Ishikawa (cell line): ENCODE measurements at regions not wholly inside any gene's neighbourhood (a gene's known extent, or its start where the extent isn't known, plus 50 kb on each side); places are given as distances from the start of the nearest gene placed in this dataset.

ENCODE experiments used
- CEBPB ChIP-seq: IDR thresholded peaks from 2 replicates; pipeline ENCODE4 v1.6.1; 2012
- CREB1 ChIP-seq: IDR thresholded peaks from 2 replicates; pipeline ENCODE4 v1.6.1; 2012; ENCODE audit warnings: low read depth
- EGR1 ChIP-seq: IDR thresholded peaks from 2 replicates; pipeline ENCODE4 v1.6.1; 2012
- EP300 ChIP-seq: IDR thresholded peaks from 2 replicates; pipeline ENCODE4 v1.6.1; 2012; ENCODE audit warnings: borderline replicate concordance
- FOXM1 ChIP-seq: IDR thresholded peaks from 2 replicates; pipeline ENCODE4 v1.6.1; 2012; ENCODE audit warnings: low read depth, borderline replicate concordance
- MAX ChIP-seq: IDR thresholded peaks from 2 replicates; pipeline ENCODE4 v1.6.1; 2012
- NFIC ChIP-seq: IDR thresholded peaks from 2 replicates; pipeline ENCODE4 v1.6.1; 2012
- RAD21 ChIP-seq: IDR thresholded peaks from 2 replicates; pipeline ENCODE4 v1.6.1; 2012; ENCODE audit warnings: low read depth
- REST ChIP-seq: IDR thresholded peaks from 2 replicates; pipeline ENCODE4 v1.6.1; 2012; ENCODE audit warnings: low read depth, mild to moderate bottlenecking
- TAF1 ChIP-seq: IDR thresholded peaks from 2 replicates; pipeline ENCODE4 v1.6.1; 2012; ENCODE audit warnings: low read depth, mild to moderate bottlenecking
- TCF12 ChIP-seq: IDR thresholded peaks from 2 replicates; pipeline ENCODE4 v1.6.1; 2012; ENCODE audit warnings: low read depth
- TEAD4 ChIP-seq: IDR thresholded peaks from 2 replicates; pipeline ENCODE4 v1.6.1; 2012
- USF1 ChIP-seq: IDR thresholded peaks from 2 replicates; pipeline ENCODE4 v1.6.1; 2012
- YY1 ChIP-seq: IDR thresholded peaks from 2 replicates; pipeline ENCODE4 v1.6.1; 2012; ENCODE audit warnings: low read depth
- ZBTB7A ChIP-seq: IDR thresholded peaks from 2 replicates; pipeline ENCODE4 v1.6.1; 2012; ENCODE audit warnings: low read depth

- TF ChIP-seq TEAD4 (no peak), TCF12 (no peak), EGR1 (no peak), ZBTB7A (no peak), MAX (no peak), REST (no peak), EP300 (no peak), CEBPB (no peak), RAD21 (no peak)
Measured at GRCh38 chr2:136205615-136206014, 87.7 kb upstream of the CXCR4 start.

GRCh38 chr2:136204971-136205370 is 87.0 kb upstream of the CXCR4 start:
- TF ChIP-seq REST (no peak), RAD21 (no peak), MAX (no peak), EP300 (no peak)

- TF ChIP-seq NFIC = no peak
- TF ChIP-seq EGR1 = no peak
- TF ChIP-seq FOXM1 = no peak
- no peak for TF ChIP-seq YY1
- no peak for TF ChIP-seq REST
- no peak for TF ChIP-seq CEBPB
- no peak for TF ChIP-seq TCF12
- no peak for TF ChIP-seq EP300
- TF ChIP-seq USF1 = no peak
- TF ChIP-seq TAF1 = no peak
- no peak for TF ChIP-seq CREB1
- TF ChIP-seq MAX = no peak
- no peak for TF ChIP-seq TEAD4
- TF ChIP-seq RAD21 = no peak
- TF ChIP-seq ZBTB7A = no peak
Measured at GRCh38 chr2:136195226-136195625, 77.3 kb upstream of the CXCR4 start.

- no peak for TF ChIP-seq ZBTB7A
- TF ChIP-seq CREB1 = no peak
- TF ChIP-seq YY1 = no peak
- TF ChIP-seq CEBPB = no peak
- TF ChIP-seq TEAD4 = no peak
- TF ChIP-seq MAX = no peak
Measured at GRCh38 chr2:136191041-136191440, 73.1 kb upstream of the CXCR4 start.

GRCh38 chr2:136189221-136189782 is 71.4 kb upstream of the CXCR4 start:
- TF ChIP-seq MAX (no peak), EP300 (no peak), FOXM1 (no peak), TEAD4 (no peak), REST (no peak), TCF12 (no peak), USF1 (no peak), YY1 (no peak), CREB1 (no peak), RAD21 (no peak), EGR1 (no peak), CEBPB (no peak), NFIC (no peak), ZBTB7A (no peak), TAF1 (no peak)
